NCI-H128 (cell line): ENCODE measurements at regions not wholly inside any gene's neighbourhood (a gene's known extent, or its start where the extent isn't known, plus 50 kb on each side); places are given as distances from the start of the nearest gene placed in this dataset.
A peak's percentile ranks its signal among the peaks of the same experiment; 100 is the strongest.

Experiments used
- DNase-seq: peaks from one replicate; lab custom pipeline; 2025; ENCODE audit not compliant: unreplicated experiment; lab: John Stamatoyannopoulos, UW

DNA sequence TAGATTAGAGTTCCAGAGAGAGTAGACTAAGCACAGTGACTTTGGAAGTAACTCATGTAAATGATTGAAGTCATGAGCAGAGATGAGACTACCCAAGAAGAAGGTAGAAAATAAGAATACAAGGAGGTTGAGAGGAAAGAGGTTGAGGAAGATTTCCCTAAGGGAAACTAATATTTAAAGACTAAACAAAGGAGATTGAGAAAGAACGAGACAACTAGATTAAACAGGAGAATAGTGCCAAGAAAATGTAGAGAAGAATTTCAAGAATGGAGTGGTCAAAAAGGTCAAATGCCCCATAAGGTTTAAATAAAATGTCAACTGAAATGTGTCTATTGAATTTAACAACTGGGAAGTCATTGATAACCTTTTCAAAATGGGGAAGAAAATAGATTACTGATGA, 59.0 kb downstream of the RPS29 start:
- no peak for DNase-seq

DNA sequence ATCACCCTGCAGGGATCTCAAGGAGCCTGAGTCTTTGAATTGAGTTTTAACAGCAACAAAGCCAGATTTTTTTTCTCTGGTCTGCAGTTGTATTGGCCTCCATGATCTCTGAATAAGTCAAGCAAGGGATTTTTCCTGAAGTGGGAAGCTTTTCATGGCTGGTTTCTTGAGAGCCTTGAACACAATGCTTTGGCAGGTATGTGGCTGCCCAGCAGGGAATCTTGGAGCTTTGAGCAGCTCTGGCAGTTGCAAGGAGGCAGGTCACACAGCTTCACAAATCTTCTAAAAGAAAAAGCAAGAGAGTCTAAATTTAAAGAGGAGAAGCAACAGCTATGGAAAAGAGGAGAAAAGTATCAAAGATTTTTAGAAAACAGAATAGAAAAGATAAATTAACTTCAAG, 60.1 kb downstream of the RPS29 start:
- DNase-seq, result no peak

DNA sequence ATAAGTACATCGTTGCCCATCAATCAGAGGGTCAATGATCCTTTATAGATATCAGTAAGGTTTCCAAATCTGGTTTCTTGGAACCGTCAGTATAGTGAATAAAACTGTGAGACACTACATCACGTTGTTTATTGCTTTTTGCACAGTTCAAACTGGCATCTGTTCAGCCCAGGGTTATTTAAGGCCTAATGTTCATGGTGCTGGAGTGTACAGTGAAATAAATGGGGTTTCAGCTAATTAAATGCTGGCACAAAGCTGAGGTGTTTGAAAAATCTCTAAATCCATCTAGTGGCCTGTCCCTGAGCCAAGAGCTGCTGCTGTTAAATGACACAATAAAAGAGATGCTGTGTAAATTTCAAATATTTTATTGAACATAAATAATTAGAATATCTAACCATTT, 69.9 kb downstream of the RPS29 start:
- no peak for DNase-seq

DNA sequence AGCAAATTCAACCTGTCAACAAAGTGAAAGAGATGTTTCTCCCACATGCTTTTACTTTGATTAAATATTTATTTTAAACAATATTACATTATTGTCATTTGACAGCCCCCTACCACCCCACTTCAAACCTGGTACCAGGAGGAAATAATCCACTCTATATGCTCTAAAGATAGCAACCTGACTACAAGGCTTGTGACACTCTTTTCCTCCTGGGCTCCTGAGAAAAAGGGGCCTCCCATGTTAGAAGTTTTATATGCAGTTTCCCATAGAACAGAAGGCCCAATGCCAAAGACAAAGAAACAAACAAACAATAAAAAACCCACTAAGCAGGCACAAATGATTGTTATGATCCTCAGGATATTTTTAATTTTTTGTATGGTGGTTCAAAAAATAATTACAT, 73.6 kb downstream of the RPS29 start:
- no peak for DNase-seq

DNA sequence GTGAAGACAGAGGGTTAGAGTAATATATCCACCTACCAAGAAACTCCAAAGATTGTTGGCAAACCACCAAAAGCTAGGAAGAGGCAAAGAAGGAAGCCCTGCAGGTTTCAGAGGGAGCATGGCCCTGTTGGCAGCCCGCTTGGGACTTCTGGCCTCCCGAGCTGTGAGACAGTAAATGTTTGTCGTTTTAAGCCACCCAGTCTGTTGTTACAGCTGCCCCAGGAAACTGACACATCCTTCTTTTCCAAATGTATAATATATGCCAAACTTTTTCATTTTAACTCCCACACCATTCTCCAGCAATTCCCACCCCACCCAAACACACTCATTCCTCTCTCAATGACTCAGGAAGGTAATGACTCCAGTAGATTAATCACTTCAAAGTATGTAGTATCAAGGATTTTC, 74.0 kb downstream of the RPS29 start:
- no peak for DNase-seq

DNA sequence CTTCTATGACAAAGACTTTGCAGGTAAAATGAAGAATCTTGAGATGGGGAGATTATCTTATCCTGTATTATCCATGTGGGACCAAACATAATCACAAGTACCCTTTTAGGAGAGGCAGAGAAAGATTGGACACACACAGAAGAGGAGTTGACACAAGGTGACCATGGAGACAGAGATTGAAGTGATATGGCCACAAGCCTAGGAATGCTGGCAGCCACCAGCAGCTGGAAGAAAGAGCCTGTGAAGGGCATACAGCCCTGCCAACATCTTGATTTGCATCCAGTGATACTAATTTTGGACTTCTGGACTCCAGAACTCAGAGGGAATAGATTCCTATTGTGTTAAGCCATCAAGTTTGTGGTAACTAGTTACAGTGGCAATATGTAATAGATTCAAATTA, 78.1 kb downstream of the RPS29 start:
- DNase-seq, result no peak

DNA sequence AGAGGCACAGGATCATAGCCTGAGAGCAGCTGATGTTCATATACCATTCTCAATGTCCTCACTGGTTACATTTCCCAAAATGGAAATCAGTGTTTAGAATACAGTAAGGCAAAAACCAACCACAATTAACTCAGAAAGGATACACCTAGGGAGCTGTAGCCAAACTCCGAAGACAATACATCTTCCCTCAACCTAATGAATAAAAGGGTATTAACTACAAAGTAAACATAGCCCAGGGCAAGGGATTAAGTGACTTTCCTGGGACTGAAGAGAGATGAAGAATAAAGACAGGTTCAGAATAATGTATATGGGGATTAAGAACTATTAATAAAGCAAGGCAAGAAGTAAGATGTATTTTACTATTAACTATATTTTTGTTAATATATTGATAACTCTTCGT, 79.5 kb downstream of the RPS29 start:
- no peak for DNase-seq

DNA sequence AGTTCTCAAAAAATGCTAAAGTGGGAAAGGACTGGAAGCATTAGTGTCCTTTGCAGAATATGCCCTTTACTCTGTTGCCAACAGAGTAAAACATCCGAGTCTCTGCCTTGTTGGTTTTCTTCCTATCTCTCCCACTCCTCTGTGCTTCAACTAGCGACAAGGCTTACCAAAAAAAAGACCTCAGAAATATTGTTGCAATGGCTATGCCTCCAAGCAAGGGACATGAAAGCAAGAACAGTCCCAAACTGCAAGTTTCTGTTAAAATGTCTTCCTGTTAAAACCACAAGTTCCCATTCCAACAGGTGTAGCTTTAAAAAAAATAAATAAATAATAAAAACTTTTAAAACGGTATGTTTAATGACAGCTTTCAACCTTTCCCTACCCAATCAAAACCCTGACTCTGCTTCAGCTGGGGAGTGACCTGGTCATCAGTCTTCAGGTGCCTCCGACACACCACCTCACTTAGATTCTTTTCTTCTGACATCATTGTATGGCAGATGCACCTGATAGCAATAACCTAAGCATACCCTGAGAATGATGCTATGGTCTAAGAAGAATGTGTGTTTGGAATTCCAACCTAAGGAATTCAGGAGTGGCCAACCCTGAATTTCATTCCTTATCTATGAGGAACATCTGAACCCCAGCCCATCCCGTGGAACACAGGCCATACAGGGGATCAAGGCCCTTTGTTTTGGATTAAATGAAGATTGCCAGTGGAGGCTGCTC, 81.0 kb downstream of the RPS29 start:
- no peak for DNase-seq

DNA sequence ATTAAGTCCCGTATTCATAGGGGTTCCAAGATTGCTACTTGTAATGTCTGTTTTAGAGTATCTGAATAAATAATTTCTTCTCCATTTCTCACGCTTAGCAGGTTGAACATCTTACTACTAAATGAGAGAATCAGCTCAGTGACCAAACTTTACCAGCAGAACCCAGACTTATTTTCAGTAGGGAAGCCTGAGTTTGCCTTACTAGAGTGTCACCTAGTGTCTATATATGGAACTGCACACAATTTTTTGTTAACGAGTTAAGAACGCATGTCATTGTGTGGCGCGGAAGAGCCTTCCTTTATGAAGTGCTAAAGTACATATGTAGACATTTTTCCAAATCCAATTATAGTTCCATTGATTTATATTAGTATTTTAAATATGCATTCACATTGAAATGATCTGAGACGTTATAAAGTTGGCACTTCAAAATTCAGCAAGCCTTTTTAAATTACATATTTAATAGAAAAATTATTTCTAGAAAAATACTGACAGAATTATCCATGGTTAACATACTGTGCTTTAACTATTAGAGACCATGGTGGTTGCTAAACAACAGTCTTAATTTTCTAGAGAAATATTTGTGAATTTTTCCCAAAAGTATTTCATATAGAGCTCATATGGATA, 88.3 kb downstream of the RPS29 start:
- peak; percentile 40 for DNase-seq

DNA sequence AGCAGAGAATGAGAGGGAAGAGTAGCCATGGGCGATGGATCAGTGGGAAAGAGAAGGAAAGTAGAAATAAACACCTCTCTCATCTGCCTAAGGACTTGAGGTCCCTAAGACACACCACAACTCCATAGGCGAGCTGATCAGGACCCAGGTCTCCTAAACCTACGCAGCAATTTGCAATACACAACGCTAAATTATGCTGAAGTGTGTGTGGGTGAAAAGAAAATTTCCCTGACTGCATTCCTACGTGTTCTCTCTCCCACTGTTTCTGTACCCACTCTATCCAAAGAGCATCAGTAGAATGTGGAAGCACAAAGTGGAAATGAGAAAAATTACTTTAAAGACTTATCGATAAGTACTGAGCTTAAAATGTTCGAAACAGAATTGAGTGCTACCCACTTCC, 88.9 kb downstream of the RPS29 start:
- DNase-seq, result no peak

DNA sequence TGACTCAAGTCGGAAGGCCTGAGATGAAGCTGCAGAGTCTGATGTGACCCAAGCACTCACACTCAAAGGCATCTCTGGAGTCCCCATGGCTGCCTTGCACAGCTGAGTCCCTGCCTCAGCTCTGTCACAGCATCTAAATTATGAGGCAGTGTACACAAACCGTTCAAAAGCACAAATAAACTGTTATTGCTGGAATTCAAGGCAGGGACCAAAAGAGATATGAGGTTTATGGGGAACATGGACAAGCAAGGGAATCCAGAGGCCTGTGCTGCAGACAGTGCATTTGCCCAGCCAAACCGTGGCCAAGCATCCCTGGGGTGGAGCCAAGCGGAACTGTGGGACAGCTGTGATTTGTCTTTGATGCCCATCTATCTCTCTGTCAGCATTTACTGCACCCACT, 91.3 kb downstream of the RPS29 start:
- no peak for DNase-seq

DNA sequence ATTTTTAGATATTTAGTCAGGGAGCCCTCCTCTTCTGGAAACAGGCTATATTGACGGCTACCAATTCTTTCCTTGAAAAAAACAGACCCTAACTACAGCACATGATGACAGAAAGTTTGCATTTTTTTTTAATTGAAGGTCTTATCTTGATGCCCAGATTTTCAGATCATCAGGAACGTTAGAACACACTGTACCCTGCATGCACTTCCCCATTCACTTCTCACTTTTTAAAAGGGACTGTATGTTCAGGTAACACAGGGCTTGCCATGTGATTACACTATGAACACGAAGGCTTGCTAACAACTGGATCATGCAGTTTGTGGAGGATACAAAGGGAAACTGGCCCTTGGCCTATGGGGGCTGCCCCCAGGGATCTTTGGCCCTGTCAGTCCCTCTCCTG, 92.6 kb downstream of the RPS29 start:
- DNase-seq, result no peak

DNA sequence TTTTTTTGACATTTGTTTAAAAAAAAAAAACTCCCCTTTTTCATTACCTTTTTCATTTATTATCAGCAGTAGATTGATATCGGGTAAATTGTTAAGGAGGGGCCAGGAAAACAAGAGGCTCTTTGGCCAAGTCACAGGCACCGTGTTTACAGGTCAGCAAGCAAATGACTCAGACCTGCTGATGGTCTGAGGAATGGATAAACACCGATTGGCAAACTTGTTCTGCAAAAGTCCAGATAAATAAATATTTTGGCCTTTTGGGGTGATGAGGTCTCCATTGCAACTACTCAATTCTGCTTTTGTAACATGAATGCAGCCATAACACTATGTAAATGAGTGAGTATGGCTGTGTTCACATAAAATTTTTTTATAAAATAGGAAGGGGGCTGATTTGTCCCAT, 94.0 kb downstream of the RPS29 start:
- no peak for DNase-seq

DNA sequence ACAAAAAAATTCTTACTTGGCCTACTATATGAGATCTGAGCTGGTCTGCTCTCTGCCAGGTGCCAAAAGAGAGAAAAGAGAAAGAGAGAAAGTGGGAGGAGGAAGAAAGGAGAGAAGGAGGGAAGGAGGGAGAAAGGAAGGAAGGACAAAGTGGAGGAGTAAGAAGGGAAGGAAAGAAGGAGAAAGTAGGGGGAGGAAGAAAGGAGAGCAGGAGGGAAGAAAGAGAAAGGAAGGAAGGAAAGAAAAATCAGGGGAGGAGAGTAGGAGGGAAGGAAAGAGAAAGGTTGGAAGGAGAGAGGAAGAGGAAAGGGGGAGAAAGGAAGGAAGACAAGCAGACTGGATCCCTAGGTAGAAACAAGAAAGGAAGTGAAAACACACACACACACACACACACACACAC, 96.8 kb downstream of the RPS29 start:
- DNase-seq, result no peak

DNA sequence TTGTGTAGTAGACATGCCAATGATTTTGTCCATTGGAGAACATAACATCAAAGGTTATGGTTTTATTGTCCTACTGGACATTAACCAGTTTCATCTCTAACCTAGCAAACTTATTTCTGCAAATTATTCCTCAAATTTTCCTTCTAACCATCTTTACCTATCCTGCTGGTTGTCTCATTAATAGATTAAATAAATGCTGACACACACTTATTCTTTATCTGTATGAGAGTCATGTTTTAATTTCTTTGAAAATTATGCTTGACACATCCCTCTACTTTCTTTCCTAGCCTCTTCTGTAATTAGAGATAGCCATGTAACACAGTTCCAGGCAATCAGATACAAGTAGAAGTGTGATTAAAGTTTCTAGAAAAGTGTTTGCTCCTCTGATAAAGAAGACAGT, 98.9 kb downstream of the RPS29 start:
- no peak for DNase-seq

DNA sequence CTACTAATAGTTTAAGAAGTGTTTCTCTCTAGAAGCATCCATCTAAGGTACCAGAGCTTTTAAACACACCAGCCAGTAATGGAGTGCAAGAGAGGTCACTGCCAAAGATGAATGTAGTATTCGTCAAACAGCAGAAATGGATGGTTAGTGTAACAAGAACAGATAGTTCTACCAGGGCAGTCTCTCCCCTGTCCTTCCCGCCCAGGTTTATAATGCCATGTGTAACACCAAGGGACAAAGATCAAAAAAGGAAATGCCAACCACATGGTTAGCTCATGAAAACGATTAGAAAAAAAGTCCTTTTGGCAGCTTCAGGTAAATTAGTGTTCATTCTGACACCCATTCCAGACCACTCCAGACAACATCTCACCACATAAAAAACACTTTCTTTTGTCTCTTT, 100.9 kb downstream of the RPS29 start:
- DNase-seq, result no peak

DNA sequence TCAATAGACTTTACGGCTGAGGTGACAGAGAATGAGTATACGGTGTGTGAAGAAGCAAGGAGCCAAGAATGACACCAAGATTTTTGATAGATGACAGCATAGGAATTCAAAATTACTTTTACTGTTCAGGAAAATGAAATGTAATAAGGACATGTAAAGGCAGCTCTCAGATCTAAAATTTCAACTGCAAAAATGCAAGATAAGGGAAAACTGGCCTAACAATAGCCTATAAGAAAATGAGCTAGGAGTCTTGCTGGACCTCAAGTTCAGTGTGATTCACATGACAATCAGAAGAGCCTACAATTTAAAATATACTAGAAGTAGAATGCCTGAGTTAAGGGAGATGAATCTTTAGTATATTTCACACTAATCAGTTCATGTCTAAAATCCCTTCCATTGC, 102.0 kb downstream of the RPS29 start:
- no peak for DNase-seq

DNA sequence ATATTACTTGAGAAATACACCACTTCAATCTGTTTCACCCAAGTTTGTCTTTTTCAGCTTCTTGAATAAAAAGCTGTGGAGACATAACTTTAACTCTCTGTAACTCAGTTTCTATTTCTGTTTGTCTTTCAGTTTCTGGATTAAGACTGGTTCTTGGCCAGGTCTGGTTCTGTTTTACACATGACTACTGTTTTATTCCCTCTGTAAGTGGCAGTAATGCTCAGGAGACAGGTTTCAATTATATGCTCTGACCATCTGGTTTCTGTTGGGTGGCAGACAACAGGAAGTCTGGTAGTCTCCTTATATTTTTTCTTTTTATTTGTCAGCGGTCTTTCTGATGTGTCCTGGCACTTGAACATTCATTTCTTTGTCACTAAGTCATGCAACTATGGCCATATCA, 102.9 kb downstream of the RPS29 start:
- no peak for DNase-seq

DNA sequence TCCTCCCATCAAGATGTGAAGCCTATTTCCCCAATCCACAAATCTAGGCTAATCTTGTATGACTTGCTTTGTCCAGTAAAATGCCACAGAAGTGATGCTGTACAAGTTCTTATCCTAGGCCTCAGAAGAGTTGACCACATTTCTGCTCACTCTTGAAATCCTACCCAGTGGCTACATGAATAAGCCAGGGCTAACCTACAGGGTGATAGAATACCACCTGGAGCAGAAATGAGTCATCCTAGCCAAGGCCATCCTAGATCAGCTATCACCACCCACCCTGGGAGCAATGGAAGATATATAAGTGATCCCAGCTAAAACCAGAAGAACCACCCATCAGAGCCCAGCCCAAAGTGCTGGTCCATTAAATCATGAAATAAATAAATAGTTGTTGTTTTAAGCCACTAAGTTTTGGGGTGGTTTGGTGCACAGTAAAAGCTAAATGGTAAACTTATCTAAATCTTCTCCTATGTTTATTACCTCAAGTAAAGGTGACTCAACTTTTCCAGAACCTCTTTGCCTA, 105.1 kb downstream of the RPS29 start:
- DNase-seq, result no peak

DNA sequence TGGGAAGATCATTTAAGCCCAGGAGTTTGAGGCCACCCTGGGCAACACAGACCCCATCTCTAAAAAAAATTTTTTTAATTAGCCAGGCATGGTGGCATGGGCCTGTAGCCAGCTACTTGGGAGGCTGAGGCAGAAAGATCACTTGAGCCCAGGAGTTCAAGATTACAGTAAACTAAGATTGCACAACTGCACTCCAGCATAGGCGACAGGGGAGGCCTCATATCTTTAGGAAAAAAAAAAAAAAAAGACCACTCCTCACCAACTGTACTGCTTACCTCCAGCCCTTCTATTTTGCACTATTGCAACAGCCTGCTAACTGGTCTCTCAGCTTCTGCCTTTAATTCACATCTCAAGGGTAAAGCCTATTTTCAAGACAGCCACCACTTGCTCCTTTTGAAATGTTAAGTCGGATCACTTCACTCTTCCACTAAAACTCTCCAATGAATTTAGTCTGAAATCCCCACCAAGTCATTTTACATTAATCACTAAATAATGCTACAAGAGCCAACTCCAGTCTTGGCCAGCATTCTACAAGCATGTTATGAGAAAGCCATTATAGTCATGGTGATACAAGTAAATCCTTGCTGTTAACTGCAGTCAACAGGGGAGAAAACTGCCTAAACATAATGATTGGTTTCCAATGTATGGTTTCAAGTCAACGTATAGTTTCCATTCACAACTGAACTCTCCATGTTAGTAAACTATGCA, 106.0 kb downstream of the RPS29 start:
- no peak for DNase-seq

DNA sequence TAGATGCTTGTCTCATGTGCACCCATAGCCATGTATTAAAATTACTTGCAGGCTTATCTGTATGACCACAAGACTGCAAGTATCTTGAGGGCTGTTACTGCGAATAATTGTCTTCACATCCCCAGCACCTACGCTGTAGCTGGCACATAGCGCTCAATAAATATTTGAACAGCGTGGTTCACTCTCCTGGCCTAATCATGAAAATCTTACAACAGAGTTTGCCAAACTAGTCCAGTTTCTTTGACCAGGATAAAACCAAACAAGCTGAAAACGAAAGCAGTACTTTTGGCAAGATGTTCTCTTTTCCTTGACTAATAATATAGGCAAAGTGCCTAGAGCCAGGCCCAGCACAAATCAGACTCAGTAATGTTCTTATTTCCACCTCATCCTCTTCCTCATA, 106.7 kb downstream of the RPS29 start:
- DNase-seq, result no peak

DNA sequence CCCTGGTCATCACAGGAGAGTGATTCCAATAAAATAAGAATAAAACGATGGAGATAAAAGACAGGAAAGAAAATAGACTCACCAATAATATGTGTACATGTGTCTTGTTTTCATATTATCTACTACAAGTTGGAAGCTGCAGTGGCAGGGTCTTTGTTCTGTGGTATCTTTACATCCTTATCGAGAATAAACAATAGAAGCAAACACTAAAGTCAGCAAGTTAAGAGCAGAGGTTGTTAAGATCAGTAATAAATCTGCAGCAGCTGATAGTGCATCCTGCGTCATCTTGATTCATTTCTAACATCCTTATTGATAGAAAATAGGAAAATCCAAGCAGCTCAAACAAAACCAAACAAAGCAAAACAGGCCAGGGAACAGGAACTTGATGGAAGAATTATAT, 107.4 kb downstream of the RPS29 start:
- DNase-seq, result no peak
